GM12892 (cell line): ENCODE measurements at regions not wholly inside any gene's neighbourhood (a gene's known extent, or its start where the extent isn't known, plus 50 kb on each side); places are given as distances from the start of the nearest gene placed in this dataset.

Experiments
- POLR2A ChIP-seq: IDR thresholded peaks from 2 replicates; pipeline ENCODE4 v1.6.1; 2011; ENCODE audit warnings: low read depth, low read length, control low read depth
- POLR2AphosphoS5 ChIP-seq: IDR thresholded peaks from 2 replicates; pipeline ENCODE4 v1.6.1; 2011; ENCODE audit warnings: low read depth, low read length, control low read depth
- TAF1 ChIP-seq: IDR thresholded peaks from 2 replicates; pipeline ENCODE4 v1.6.1; 2011; ENCODE audit warnings: low read depth, mild to moderate bottlenecking, control low read depth, low read length, borderline replicate concordance

- TF ChIP-seq TAF1, result no peak
- TF ChIP-seq POLR2A, result no peak
- no peak for TF ChIP-seq POLR2AphosphoS5
Measured at GRCh38 chr20:40773376-40773775, 84.3 kb upstream of the MAFB start.
